Right lobe of liver (tissue), 4 donors: ENCODE measurements at regions not wholly inside any gene's neighbourhood (a gene's known extent, or its start where the extent isn't known, plus 50 kb on each side); places are given as distances from the start of the nearest gene placed in this dataset.

Source experiments
- CTCF ChIP-seq, 4 donors: fragments of 200-600 bp in 3 of 4; fragments of 450-650 bp in 1 of 4; IDR thresholded peaks; one replicate each; pipeline versions ENCODE4 v1.5.1 to v1.8.0; 2016 to 2022; ENCODE audit warnings: antibody characterized with exemption in 4 of 4, mild to moderate bottlenecking in 2 of 4
- POLR2A ChIP-seq: fragments of 450-650 bp; IDR thresholded peaks from one replicate; pipeline ENCODE4 v1.6.1; 2017; ENCODE audit warnings: antibody characterized with exemption, mild to moderate bottlenecking
- donor health status: DM: no; HTN: no; CAD: no.
- donor health status: DM: no; HTN: no; CAD: no.
- donor health status: DM: no; HTN: yes; CAD: no.

DNA sequence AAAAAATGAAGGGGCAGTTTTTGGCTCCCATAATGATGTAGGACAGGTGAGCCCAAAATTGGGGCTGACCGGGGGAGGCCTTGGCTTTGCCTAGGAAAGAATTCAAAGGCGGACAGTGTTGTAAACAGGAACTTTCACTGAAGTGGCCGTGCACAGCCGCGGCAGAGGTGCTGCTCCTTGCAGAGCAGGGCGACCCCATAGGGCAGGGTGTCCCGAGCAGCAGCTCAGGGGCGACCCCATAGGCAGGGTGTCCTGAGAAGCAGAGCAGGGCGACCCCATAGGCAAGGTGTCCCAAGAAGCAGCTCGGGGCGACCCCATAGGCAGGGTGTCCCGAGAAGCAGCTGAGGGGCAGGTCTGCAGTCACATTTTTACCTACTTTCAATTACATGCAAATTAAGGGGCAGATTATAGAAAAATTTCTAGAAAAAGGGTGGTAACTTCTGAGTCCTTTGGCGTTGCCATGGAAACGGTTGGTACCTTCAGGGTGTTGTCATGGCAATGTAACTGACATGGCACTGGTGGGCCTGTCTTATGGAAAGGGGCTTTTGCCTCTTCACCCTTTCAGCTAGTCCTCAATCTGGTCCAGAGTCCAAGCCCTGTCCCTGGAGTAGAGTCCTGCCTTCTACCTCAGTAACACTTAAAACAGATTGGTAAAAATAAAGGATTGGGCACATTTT lies 134.5 kb downstream of the FBXO15 start:
- TF ChIP-seq CTCF (IDR thresholded peaks at IDR 0.05) (no peak), POLR2A (no peak)
